Suprapubic skin (tissue), 4 donors: ENCODE measurements at regions not wholly inside any gene's neighbourhood (a gene's known extent, or its start where the extent isn't known, plus 50 kb on each side); places are given as distances from the start of the nearest gene placed in this dataset.

Source experiments
- DNase-seq, 2 donors: peaks; one replicate each; pipeline ENCODE4 v3.0.0-alpha.2; 2019; ENCODE audit warnings: low spot score in 2 of 2
- H3K27ac ChIP-seq: fragments of 200-600 bp; sonication (generic); one replicate; pipeline ENCODE4 v1.5.1; 2019
- H3K27me3 ChIP-seq: fragments of 200-600 bp; sonication (generic); one replicate; pipeline ENCODE4 v1.5.1; 2019
- H3K36me3 ChIP-seq: fragments of 200-600 bp; sonication (generic); one replicate; pipeline ENCODE4 v1.5.1; 2019
- H3K4me1 ChIP-seq: fragments of 200-600 bp; sonication (generic); one replicate; pipeline ENCODE4 v1.5.1; 2019
- H3K4me3 ChIP-seq: fragments of 200-600 bp; sonication (generic); one replicate; pipeline ENCODE4 v1.5.1; 2019; ENCODE audit warnings: mild to moderate bottlenecking
- H3K9me3 ChIP-seq: fragments of 200-600 bp; sonication (generic); one replicate; pipeline ENCODE4 v1.5.1; 2019
- CTCF ChIP-seq, 2 donors: fragments of 200-600 bp in 1 of 2; fragments of 450-650 bp in 1 of 2; sonication (generic) in 1 of 2; IDR thresholded peaks; one replicate each; pipeline ENCODE4 v1.5.1; 2016 to 2019; ENCODE audit warnings: antibody characterized with exemption in 2 of 2, mild to moderate bottlenecking in 1 of 2, moderate library complexity in 1 of 2
- EP300 ChIP-seq: sonication (generic); formaldehyde crosslinking; IDR thresholded peaks from one replicate; pipeline ENCODE4 v1.6.1; 2017; ENCODE audit warnings: antibody characterized with exemption
- POLR2A ChIP-seq, 2 donors: fragments of 450-650 bp; IDR thresholded peaks; one replicate each; pipeline ENCODE4 v1.6.1; 2017; ENCODE audit warnings: antibody characterized with exemption in 2 of 2, mild to moderate bottlenecking in 2 of 2, moderate library complexity in 2 of 2
- POLR2AphosphoS5 ChIP-seq, 3 donors: sonication (generic); formaldehyde crosslinking; IDR thresholded peaks; one replicate each; pipeline ENCODE4 v1.6.1; 2017; ENCODE audit warnings: antibody characterized with exemption in 3 of 3
- WGBS: methylation state at CpG from one replicate; pipeline ENCODE4 v1.1.5; 2018; 5-methylcytosine and 5-hydroxymethylcytosine counted together

DNA sequence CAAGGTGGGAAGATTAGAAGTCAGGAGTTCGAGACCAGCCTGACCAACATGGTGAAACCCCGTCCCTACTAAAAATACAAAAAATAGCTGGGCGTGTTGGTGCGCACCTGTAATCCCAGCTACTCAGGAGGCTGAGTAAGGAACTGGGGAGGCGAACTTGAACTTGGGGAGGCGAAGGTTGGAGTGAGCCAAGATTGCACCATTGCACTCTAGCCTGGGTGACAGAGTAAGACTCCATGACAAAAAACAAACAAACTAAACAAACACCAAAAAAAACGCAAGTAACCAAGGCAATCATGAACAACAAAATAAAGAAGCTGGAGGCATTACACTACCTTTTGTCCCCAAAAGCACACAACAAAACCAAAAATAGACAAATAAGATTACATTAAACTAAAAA is 547.3 kb upstream of the GBE1 start:
- no peaks in the 10 kb centered on the region for H3K27me3 ChIP-seq
- peaks cover 3% of the 10 kb centered on the region for H3K9me3 ChIP-seq
- H3K4me1 ChIP-seq: no peaks in the 10 kb centered on the region
- WGBS: 90% methylated on average over 7 of the region's 7 CpGs
- no peak overlapping the region for H3K27ac ChIP-seq
- no peak overlapping the region for H3K4me3 ChIP-seq
- H3K36me3 ChIP-seq: no peaks in the 10 kb centered on the region
- TF ChIP-seq CTCF (IDR thresholded peaks at IDR 0.05) (no peak), POLR2AphosphoS5 (IDR thresholded peaks at IDR 0.05) (no peak), EP300 (no peak), POLR2A (IDR thresholded peaks at IDR 0.05) (no peak)
- DNase-seq: no peak

DNA sequence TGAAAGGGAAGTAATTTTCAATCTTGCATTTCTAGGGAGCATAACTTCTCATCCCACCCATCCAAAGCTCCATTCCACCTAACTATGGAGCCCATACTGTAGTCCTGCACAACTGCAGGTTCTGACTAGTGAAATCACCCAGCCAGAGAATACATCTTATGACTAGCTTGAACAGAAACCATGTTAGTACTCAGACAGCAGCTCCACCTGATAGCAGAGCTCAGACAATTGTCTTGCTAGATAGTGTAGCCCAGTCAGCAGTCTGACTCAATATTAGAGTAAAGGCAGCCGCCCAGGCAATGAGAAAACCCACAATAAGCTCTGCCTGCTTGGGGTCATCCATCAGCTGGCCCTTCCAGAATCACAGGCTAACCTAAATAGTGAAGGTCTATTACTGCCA is 544.7 kb upstream of the GBE1 start:
- Histone ChIP-seq H3K9me3 (peaks cover 3% of the 10 kb centered on the region), H3K4me1 (no peaks in the 10 kb centered on the region), H3K4me3 (no peak overlapping the region), H3K27ac (no peak overlapping the region), H3K36me3 (no peaks in the 10 kb centered on the region), H3K27me3 (no peaks in the 10 kb centered on the region)
- no peak for DNase-seq
- WGBS: 89% methylated on average over 1 of the region's 1 CpG
- TF ChIP-seq EP300 (no peak), POLR2AphosphoS5 (IDR thresholded peaks at IDR 0.05) (no peak), CTCF (IDR thresholded peaks at IDR 0.05) (no peak), POLR2A (IDR thresholded peaks at IDR 0.05) (no peak)

DNA sequence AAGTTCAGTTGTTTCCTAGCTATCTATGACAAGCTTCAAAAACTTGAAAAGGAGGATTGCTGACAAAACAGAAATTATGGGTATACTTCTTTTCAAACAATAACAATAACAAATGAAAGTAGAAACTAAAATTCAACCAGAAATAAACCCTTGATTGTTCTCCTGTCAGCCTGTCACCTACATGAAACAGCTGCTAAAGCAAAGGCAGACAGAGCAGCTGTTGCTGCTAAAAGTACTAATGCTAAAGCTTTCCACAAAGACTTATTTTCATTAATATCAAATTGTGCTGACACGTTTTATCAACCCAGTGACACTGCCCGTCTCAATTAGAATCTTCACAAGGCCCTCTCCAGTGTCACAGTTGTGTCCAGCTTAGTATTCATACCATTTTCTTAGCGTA is 533.2 kb upstream of the GBE1 start:
- DNase-seq: no peak
- no peaks in the 10 kb centered on the region for H3K27me3 ChIP-seq
- WGBS: 70% methylated on average over 3 of the region's 3 CpGs
- TF ChIP-seq EP300: no peak
- no peak for TF ChIP-seq POLR2AphosphoS5 (IDR thresholded peaks at IDR 0.05)
- TF ChIP-seq POLR2A (IDR thresholded peaks at IDR 0.05): no peak
- no peak for TF ChIP-seq CTCF (IDR thresholded peaks at IDR 0.05)
- no peaks in the 10 kb centered on the region for H3K9me3 ChIP-seq
- no peaks in the 10 kb centered on the region for H3K4me1 ChIP-seq
- H3K27ac ChIP-seq: no peak overlapping the region
- no peak overlapping the region for H3K4me3 ChIP-seq
- H3K36me3 ChIP-seq: no peaks in the 10 kb centered on the region

GRCh38 chr3:82293867-82294266 is 532.4 kb upstream of the GBE1 start:
- Histone ChIP-seq H3K4me3 (no peak overlapping the region), H3K27ac (no peak overlapping the region), H3K9me3 (no peaks in the 10 kb centered on the region), H3K36me3 (no peaks in the 10 kb centered on the region), H3K27me3 (no peaks in the 10 kb centered on the region), H3K4me1 (no peaks in the 10 kb centered on the region)
- TF ChIP-seq POLR2A (IDR thresholded peaks at IDR 0.05): no peak
- no peak for TF ChIP-seq EP300
- TF ChIP-seq POLR2AphosphoS5 (IDR thresholded peaks at IDR 0.05): no peak
- TF ChIP-seq CTCF (IDR thresholded peaks at IDR 0.05): no peak
- no peak for DNase-seq

GRCh38 chr3:82293435-82293834 is 532.0 kb upstream of the GBE1 start:
- H3K27ac ChIP-seq: no peak overlapping the region
- no peaks in the 10 kb centered on the region for H3K27me3 ChIP-seq
- H3K4me3 ChIP-seq: no peak overlapping the region
- no peaks in the 10 kb centered on the region for H3K36me3 ChIP-seq
- no peaks in the 10 kb centered on the region for H3K4me1 ChIP-seq
- TF ChIP-seq POLR2AphosphoS5 (IDR thresholded peaks at IDR 0.05) (no peak), EP300 (no peak), CTCF (IDR thresholded peaks at IDR 0.05) (no peak), POLR2A (IDR thresholded peaks at IDR 0.05) (no peak)
- H3K9me3 ChIP-seq: peaks cover 4% of the 10 kb centered on the region
- WGBS: 94% methylated on average over 1 of the region's 1 CpG
- DNase-seq: no peak
